Spleen (tissue), 7 donors: ENCODE measurements at regions not wholly inside any gene's neighbourhood (a gene's known extent, or its start where the extent isn't known, plus 50 kb on each side); places are given as distances from the start of the nearest gene placed in this dataset.

Experiments used
- CTCF ChIP-seq, 11 experiments: fragments of 200-600 bp in 7 of 11; fragments of 450-650 bp in 4 of 11; sonication (generic) in 4 of 11; IDR thresholded peaks in 8 of 11; conservative IDR thresholded peaks in 3 of 11; 1 replicate in 7 of 11; 2 replicates in 4 of 11; pipeline versions ENCODE4 v1.4.0 to v1.8.0; 2016 to 2021; ENCODE audit warnings: antibody characterized with exemption in 11 of 11, inconsistent platforms in 4 of 11, mild to moderate bottlenecking in 1 of 11
- POLR2A ChIP-seq, 3 donors: fragments of 450-650 bp; IDR thresholded peaks; one replicate each; pipeline ENCODE4 v1.5.1; 2017; ENCODE audit warnings: antibody characterized with exemption in 3 of 3, mild to moderate bottlenecking in 1 of 3
- donor health status: DM: no; HTN: no; CAD: no; lungs with moderate emphysema.
- donor health status: DM: no; HTN: no; CAD: no.
- donor health status: DM: no; HTN: no; CAD: no.

GRCh38 chr10:83612746-83613145 is 526.6 kb upstream of the GHITM start:
- TF ChIP-seq CTCF (IDR thresholded peaks at IDR 0.05 in 8 of 11, conservative IDR thresholded peaks at IDR 0.05 in 3 of 11), result no peak
- TF ChIP-seq POLR2A (IDR thresholded peaks at IDR 0.05), result no peak
